GM18511 (cell line): ENCODE measurements at regions not wholly inside any gene's neighbourhood (a gene's known extent, or its start where the extent isn't known, plus 50 kb on each side); places are given as distances from the start of the nearest gene placed in this dataset.
"Not testable (repeated sequence)": the region's sequence is repeated elsewhere in the genome, so short reads cannot be mapped to it uniquely, and the experiment has no call there.

Source experiments
- ATAC-seq: cut with Tn5 transposase; IDR thresholded peaks from one replicate; pipeline ENCODE4 v1.9.1; 2021; ENCODE audit warnings: mild to moderate bottlenecking, moderate library complexity; ENCODE audit not compliant: unreplicated experiment

GRCh38 chr22:33971561-33971961 lies 51.3 kb upstream of the LARGE1 start:
- ATAC-seq, result no peak

GRCh38 chr22:33975841-33976240 lies 55.6 kb upstream of the LARGE1 start:
- no peak for ATAC-seq

- ATAC-seq, result no peak
Observed at GRCh38 chr22:33983558-33983957, 63.3 kb upstream of the LARGE1 start.

GRCh38 chr22:33984211-33984610 lies 63.9 kb upstream of the LARGE1 start:
- no peak for ATAC-seq

GRCh38 chr22:33984656-33985285 lies 64.5 kb upstream of the LARGE1 start:
- ATAC-seq, result no peak

- ATAC-seq, result no peak
Observed at GRCh38 chr22:33985506-33985905, 65.2 kb upstream of the LARGE1 start.

- no peak for ATAC-seq
Observed at GRCh38 chr22:33986167-33986771, 66.0 kb upstream of the LARGE1 start.

- no peak for ATAC-seq
Observed at GRCh38 chr22:33986954-33987353, 66.7 kb upstream of the LARGE1 start.

- ATAC-seq, result not testable (repeated sequence)
Observed at GRCh38 chr22:33989263-33989662, 69.0 kb upstream of the LARGE1 start.

- ATAC-seq, result no peak
Observed at GRCh38 chr22:33991620-33992019, 71.3 kb upstream of the LARGE1 start.

- no peak for ATAC-seq
Observed at GRCh38 chr22:33996824-33997223, 76.5 kb upstream of the LARGE1 start.

GRCh38 chr22:34000879-34001526 lies 80.7 kb upstream of the LARGE1 start:
- no peak for ATAC-seq

GRCh38 chr22:34001701-34002466 lies 81.6 kb upstream of the LARGE1 start:
- no peak for ATAC-seq

- no peak for ATAC-seq
Observed at GRCh38 chr22:34004058-34004457, 83.8 kb upstream of the LARGE1 start.

- no peak for ATAC-seq
Observed at GRCh38 chr22:34010259-34010658, 90.0 kb upstream of the LARGE1 start.

GRCh38 chr22:34015642-34016041 lies 95.4 kb upstream of the LARGE1 start:
- no peak for ATAC-seq

- ATAC-seq, result no peak
Observed at GRCh38 chr22:34017205-34017604, 96.9 kb upstream of the LARGE1 start.

- ATAC-seq, result no peak
Observed at GRCh38 chr22:34019190-34019845, 99.0 kb upstream of the LARGE1 start.

- no peak for ATAC-seq
Observed at GRCh38 chr22:34035209-34035608, 114.9 kb upstream of the LARGE1 start.

- no peak for ATAC-seq
Observed at GRCh38 chr22:34036931-34037330, 116.7 kb upstream of the LARGE1 start.
